Peyer's patch (tissue), 4 donors: ENCODE measurements at regions not wholly inside any gene's neighbourhood (a gene's known extent, or its start where the extent isn't known, plus 50 kb on each side); places are given as distances from the start of the nearest gene placed in this dataset.
A peak's percentile ranks its signal among the peaks of the same experiment; 100 is the strongest.

Source experiments
- DNase-seq, 3 donors: peaks; one replicate each; pipeline ENCODE4 v3.0.0-alpha.2; 2017 to 2019
- H3K27ac ChIP-seq, 4 donors: fragments of 200-600 bp; sonication (generic); one replicate each; pipeline ENCODE4 v1.5.1; 2016 to 2019
- H3K27me3 ChIP-seq, 2 donors: fragments of 200-600 bp; sonication (generic); one replicate each; pipeline ENCODE4 v1.5.1; 2019
- H3K36me3 ChIP-seq, 3 donors: fragments of 200-600 bp; sonication (generic); one replicate each; pipeline ENCODE4 v1.5.1; 2016 to 2019
- H3K4me1 ChIP-seq, 4 donors: fragments of 200-600 bp; sonication (generic); one replicate each; pipeline ENCODE4 v1.5.1; 2016 to 2019
- H3K4me3 ChIP-seq, 4 donors: fragments of 200-600 bp; sonication (generic); 1 replicate in 3 of 4; 2 replicates in 1 of 4; pipeline ENCODE4 v1.5.1; 2016 to 2019; ENCODE audit warnings: mild to moderate bottlenecking in 1 of 4
- H3K9me3 ChIP-seq, 4 donors: fragments of 200-600 bp; sonication (generic); one replicate each; pipeline ENCODE4 v1.5.1; 2016 to 2019; ENCODE audit warnings: mild to moderate bottlenecking in 1 of 4
- POLR2A ChIP-seq, 2 donors: fragments of 450-650 bp; IDR thresholded peaks; one replicate each; pipeline ENCODE4 v1.5.1; 2017; ENCODE audit warnings: antibody characterized with exemption in 2 of 2, mild to moderate bottlenecking in 2 of 2, moderate library complexity in 2 of 2
- TF ChIP-seq, protein P1 (sequence below), 6 experiments: fragments of 450-650 bp in 4 of 6; fragments of 200-600 bp in 2 of 6; sonication (generic) in 1 of 6; IDR thresholded peaks; one replicate each; pipeline ENCODE4 v1.5.1; 2017 to 2019; ENCODE audit warnings: antibody characterized with exemption in 6 of 6, mild to moderate bottlenecking in 3 of 6, moderate library complexity in 1 of 6

DNA sequence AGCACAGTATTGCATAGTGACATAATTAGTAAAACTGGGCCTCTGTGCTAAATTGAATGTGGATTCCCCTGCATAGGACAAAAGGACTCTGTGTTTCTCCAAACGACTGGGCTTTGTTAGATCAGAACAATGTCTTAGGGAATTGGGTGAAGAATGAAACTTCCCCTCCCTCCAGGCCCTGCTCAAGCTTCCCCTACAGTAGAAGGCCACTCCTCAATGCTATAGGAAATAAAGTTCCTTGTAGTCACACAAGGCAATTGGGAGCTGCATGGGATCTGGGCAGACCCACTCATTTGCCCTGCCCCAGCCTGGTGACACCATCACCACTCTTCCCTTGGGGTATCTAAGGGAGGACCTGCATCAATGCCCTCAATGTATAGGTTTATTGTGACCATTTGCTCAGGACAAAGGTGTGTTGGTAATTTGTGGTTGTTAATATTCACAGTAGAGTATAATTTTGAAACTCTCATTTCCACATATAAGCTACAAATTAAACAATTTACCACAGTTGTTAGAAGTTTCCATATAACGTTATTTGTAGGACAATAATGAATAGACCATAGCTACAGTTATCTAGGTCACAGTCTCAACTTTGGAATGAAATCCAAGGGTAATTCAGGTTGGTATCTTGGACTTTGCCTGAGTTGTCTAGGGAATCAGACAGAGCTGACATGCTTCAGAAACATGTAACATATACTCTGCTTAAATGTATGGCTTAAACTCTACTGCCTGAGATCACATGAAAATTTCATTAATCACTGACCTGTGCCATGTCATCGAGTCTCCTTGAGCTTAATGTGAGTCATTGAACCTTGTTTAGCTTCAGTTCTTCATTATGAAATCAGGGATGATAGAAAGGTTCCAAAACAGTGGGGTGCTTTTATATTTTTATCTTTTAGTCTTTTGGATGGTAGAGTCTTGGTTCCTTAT is 64.8 kb upstream of the DARS1 start:
- H3K4me1 ChIP-seq: peaks cover 0 to 18% (median 3%) of the 10 kb centered on the region in 4 donors
- no peaks in the 10 kb centered on the region for H3K27me3 ChIP-seq
- TF ChIP-seq POLR2A (IDR thresholded peaks at IDR 0.05): no peak
- TF ChIP-seq, protein P1, sequence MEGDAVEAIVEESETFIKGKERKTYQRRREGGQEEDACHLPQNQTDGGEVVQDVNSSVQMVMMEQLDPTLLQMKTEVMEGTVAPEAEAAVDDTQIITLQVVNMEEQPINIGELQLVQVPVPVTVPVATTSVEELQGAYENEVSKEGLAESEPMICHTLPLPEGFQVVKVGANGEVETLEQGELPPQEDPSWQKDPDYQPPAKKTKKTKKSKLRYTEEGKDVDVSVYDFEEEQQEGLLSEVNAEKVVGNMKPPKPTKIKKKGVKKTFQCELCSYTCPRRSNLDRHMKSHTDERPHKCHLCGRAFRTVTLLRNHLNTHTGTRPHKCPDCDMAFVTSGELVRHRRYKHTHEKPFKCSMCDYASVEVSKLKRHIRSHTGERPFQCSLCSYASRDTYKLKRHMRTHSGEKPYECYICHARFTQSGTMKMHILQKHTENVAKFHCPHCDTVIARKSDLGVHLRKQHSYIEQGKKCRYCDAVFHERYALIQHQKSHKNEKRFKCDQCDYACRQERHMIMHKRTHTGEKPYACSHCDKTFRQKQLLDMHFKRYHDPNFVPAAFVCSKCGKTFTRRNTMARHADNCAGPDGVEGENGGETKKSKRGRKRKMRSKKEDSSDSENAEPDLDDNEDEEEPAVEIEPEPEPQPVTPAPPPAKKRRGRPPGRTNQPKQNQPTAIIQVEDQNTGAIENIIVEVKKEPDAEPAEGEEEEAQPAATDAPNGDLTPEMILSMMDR (IDR thresholded peaks at IDR 0.05): no peak
- no peak overlapping the region for H3K4me3 ChIP-seq
- no peaks in the 10 kb centered on the region for H3K36me3 ChIP-seq
- H3K9me3 ChIP-seq: no peaks in the 10 kb centered on the region
- DNase-seq: no peak
- peak overlapping the region in 1 of 4 donors; percentile 67 for H3K27ac ChIP-seq

DNA sequence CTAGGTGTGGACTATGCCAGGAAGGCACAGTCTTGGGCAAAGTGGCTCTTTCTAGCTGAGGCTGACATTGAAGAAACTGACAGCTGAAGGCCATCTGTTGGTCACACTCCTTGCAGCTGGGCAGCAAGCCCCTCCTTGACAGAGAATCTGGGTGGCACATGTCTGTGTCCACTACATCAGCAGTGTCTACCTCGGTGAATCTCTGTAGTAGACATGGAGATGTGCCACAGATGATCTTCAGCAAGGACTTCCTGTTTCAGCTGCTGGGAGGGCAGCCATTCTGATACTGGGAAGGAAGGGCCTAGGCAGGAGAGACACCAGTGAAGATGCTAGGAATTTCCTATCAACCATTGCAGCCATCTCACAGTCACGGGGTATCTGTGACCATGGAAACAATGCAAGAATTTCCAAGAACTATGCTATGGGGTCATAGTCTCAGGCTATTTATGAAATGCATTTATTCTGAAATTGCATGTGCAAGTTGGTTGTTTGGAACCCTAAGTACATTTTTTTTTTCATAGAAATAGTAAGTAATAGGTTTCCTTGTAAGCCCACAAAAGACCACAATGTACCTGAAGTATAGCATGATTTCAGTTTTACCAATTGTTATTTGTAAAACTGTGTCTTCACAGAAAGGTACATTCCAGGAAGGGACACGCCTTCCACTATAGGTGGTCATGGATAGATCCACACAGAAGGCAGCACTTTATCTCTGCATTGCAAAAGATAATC is 63.8 kb upstream of the DARS1 start:
- TF ChIP-seq, protein P1 (IDR thresholded peaks at IDR 0.05): no peak
- no peak for TF ChIP-seq POLR2A (IDR thresholded peaks at IDR 0.05)
- H3K36me3 ChIP-seq: no peaks in the 10 kb centered on the region

DNA sequence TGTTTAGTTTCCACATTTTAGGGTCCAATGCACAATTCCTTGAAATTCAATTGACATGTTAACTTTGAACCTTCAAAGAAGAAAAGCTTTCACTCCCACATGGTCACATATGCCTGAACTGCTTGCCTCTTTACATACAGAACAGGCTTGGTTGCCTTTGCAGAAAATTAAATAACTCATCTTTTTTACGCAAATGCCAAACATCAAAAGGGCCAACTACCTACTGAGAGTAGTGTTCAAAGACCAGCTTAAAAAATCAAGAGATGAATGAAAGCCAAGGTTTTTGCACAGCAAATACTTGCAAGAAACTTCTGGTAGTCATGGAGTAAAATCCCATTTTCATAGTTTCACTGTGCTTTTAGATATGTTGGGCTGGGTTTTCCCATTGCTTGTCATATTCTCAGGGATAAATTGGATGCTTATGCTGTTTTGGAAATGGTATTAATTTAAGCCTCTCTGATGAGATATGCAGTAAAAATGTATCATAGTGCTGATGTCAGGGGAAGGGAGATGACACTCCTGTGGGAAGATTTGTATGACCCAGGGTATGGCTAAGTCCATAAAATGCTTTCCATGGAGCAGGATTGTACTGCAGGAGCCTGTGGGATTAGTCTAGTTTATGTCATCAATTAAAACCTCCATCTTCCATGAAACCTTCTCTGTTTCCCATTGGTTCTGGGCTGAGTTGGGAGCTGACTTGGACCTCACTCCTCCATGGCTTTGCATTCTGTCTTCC is 60.6 kb upstream of the DARS1 start:
- Histone ChIP-seq H3K9me3 (no peaks in the 10 kb centered on the region), H3K4me1 (peaks cover 0 to 7% (median under 1%) of the 10 kb centered on the region in 4 donors), H3K27me3 (no peaks in the 10 kb centered on the region), H3K36me3 (no peaks in the 10 kb centered on the region), H3K4me3 (no peak overlapping the region), H3K27ac (no peak overlapping the region)
- no peak for DNase-seq
- no peak for TF ChIP-seq POLR2A (IDR thresholded peaks at IDR 0.05)
- TF ChIP-seq, protein P1 (IDR thresholded peaks at IDR 0.05): no peak

More for the DNA sequence above, 63.8 kb upstream of the DARS1 start:
- DNase-seq: no peak
- H3K4me1 ChIP-seq: peaks cover 0 to 18% (median 3%) of the 10 kb centered on the region in 4 donors
- H3K27me3 ChIP-seq: no peaks in the 10 kb centered on the region
- no peak overlapping the region for H3K4me3 ChIP-seq
- no peaks in the 10 kb centered on the region for H3K9me3 ChIP-seq
- H3K27ac ChIP-seq: peak overlapping the region in 1 of 4 donors; percentile 32

DNA sequence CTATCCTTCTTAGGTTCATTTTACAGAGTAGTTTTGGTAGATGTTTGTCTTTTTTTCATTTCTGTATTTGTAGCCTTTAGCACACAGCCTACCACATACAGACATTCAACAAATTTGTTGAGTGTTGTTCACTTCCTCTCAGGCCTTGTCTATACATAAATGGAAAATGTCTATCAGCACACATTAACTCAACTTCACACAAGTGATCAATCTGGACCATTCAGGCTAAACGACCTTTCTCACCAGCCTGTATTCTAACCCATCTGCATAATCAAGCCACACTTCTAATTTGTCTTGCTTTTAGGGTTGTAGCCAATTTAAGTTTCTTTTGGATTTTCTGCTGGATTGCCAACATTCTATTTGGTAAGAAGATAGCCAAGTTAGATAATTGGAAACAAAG is 59.9 kb upstream of the DARS1 start:
- Histone ChIP-seq H3K4me1 (peaks cover 0 to under 1% (median 0%) of the 10 kb centered on the region in 4 donors), H3K27ac (no peak overlapping the region), H3K36me3 (no peaks in the 10 kb centered on the region), H3K27me3 (no peaks in the 10 kb centered on the region), H3K9me3 (no peaks in the 10 kb centered on the region), H3K4me3 (no peak overlapping the region)
- TF ChIP-seq POLR2A (IDR thresholded peaks at IDR 0.05): no peak
- TF ChIP-seq, protein P1 (IDR thresholded peaks at IDR 0.05): no peak
- no peak for DNase-seq
